ENCODE measurements at regions not wholly inside any gene's neighbourhood (a gene's known extent, or its start where the extent isn't known, plus 50 kb on each side); places are given as distances from the start of the nearest gene placed in this dataset.

GRCh38 chr17:70414300-70414699 lies 245.0 kb downstream of the KCNJ2 start:
- TF ChIP-seq CTCF (IDR thresholded peaks at IDR 0.05; ENCODE audit: control extremely low read depth in 1 of 3, insufficient read depth in 1 of 3, low read depth in 1 of 3, low read length in 3 of 3) (no peak), SP1 (IDR thresholded peaks at IDR 0.05; ENCODE audit: low read depth, low read length) (no peak), CBX5 (IDR thresholded peaks at IDR 0.05; ENCODE audit: low read depth, low read length) (no peak), EP300 (IDR thresholded peaks at IDR 0.05; ENCODE audit: borderline replicate concordance in 1 of 2, low read depth in 2 of 2, low read length in 2 of 2) (no peak), POU5F1 (IDR thresholded peaks at IDR 0.05; ENCODE audit: low read depth, low read length) (no peak), EZH2 (IDR thresholded peaks at IDR 0.05; ENCODE audit: low read depth, low read length, severe bottlenecking) (no peak), SP2 (IDR thresholded peaks at IDR 0.05; ENCODE audit: low read length) (no peak), POLR2AphosphoS5 (IDR thresholded peaks at IDR 0.05; ENCODE audit: low read depth, low read length) (no peak), KDM1A (IDR thresholded peaks at IDR 0.05; ENCODE audit: borderline replicate concordance, low read length) (no peak)
